H9 (cell line): ENCODE measurements at regions not wholly inside any gene's neighbourhood (a gene's known extent, or its start where the extent isn't known, plus 50 kb on each side); places are given as distances from the start of the nearest gene placed in this dataset.

Experiments used
- DNase-seq: peaks from one replicate; pipeline ENCODE4 v3.0.0-alpha.2; 2017
- H2AFZ ChIP-seq: one replicate; pipeline ENCODE4 v1.6.1; 2013; ENCODE audit warnings: mild to moderate bottlenecking, low read length, control low read depth, moderate library complexity
- H2AK5ac ChIP-seq: 2 replicates; pipeline ENCODE4 v1.6.1; 2013; ENCODE audit warnings: low read length, control low read depth, mixed read lengths; ENCODE audit not compliant: insufficient read length
- H2BK120ac ChIP-seq: one replicate; pipeline ENCODE4 v1.6.1; 2013; ENCODE audit warnings: low read depth, mild to moderate bottlenecking, low read length, control low read depth, inconsistent platforms; ENCODE audit not compliant: poor library complexity, severe bottlenecking
- H2BK12ac ChIP-seq: 2 replicates; pipeline ENCODE4 v1.6.1; 2013; ENCODE audit warnings: low read length, control low read depth, mixed read lengths, low read depth; ENCODE audit not compliant: insufficient read length
- H2BK15ac ChIP-seq: 2 replicates; pipeline ENCODE4 v1.6.1; 2013; ENCODE audit warnings: low read depth, low read length, control low read depth
- H2BK20ac ChIP-seq: one replicate; pipeline ENCODE4 v1.6.1; 2013; ENCODE audit warnings: low read depth, mild to moderate bottlenecking, low read length, control low read depth, inconsistent platforms; ENCODE audit not compliant: poor library complexity, severe bottlenecking
- H2BK5ac ChIP-seq: 2 replicates; pipeline ENCODE4 v1.6.1; 2013; ENCODE audit warnings: low read length, control low read depth, mixed read lengths; ENCODE audit not compliant: insufficient read length
- H3K14ac ChIP-seq: 2 replicates; pipeline ENCODE4 v1.6.1; 2013; ENCODE audit warnings: low read length, control low read depth; ENCODE audit not compliant: insufficient read depth
- H3K18ac ChIP-seq: 2 replicates; pipeline ENCODE4 v1.6.1; 2013; ENCODE audit warnings: low read depth, mild to moderate bottlenecking, mixed read lengths, low read length, control low read depth; ENCODE audit not compliant: insufficient read length
- H3K23ac ChIP-seq: 2 replicates; pipeline ENCODE4 v1.6.1; 2013; ENCODE audit warnings: low read length, control low read depth, mixed read lengths, low read depth; ENCODE audit not compliant: insufficient read length
- H3K23me2 ChIP-seq: 2 replicates; pipeline ENCODE4 v1.6.1; 2013; ENCODE audit warnings: low read depth, mild to moderate bottlenecking, mixed read lengths, low read length, control low read depth; ENCODE audit not compliant: insufficient read length, poor library complexity, severe bottlenecking
- H3K27ac ChIP-seq: 2 replicates; pipeline ENCODE4 v1.5.1; 2013; ENCODE audit warnings: low read length, control low read depth, mixed read lengths, low read depth; ENCODE audit not compliant: insufficient read length
- H3K27me3 ChIP-seq: 2 replicates; pipeline ENCODE4 v1.6.1; 2013; ENCODE audit warnings: low read length, control low read depth, inconsistent platforms; ENCODE audit not compliant: insufficient read depth
- H3K4ac ChIP-seq: 2 replicates; pipeline ENCODE4 v1.6.1; 2013; ENCODE audit warnings: low read depth, mild to moderate bottlenecking, control low read depth, inconsistent platforms, low read length, moderate library complexity
- H3K4me1 ChIP-seq: 2 replicates; pipeline ENCODE4 v1.6.1; 2013; ENCODE audit warnings: low read length, control low read depth, inconsistent platforms; ENCODE audit not compliant: insufficient read depth
- H3K4me2 ChIP-seq: 2 replicates; pipeline ENCODE4 v1.6.1; 2013; ENCODE audit warnings: low read length, control low read depth, mixed read lengths; ENCODE audit not compliant: insufficient read length, insufficient read depth
- H3K56ac ChIP-seq: 2 replicates; pipeline ENCODE4 v1.6.1; 2013; ENCODE audit warnings: low read depth, mild to moderate bottlenecking, mixed read lengths, low read length, control low read depth; ENCODE audit not compliant: insufficient read length
- H3K79me1 ChIP-seq: 2 replicates; pipeline ENCODE4 v1.6.1; 2013; ENCODE audit warnings: low read depth, mild to moderate bottlenecking, moderate library complexity, low read length, control low read depth, inconsistent platforms; ENCODE audit not compliant: insufficient read depth, poor library complexity, severe bottlenecking
- H3K79me2 ChIP-seq: 2 replicates; pipeline ENCODE4 v1.6.1; 2013; ENCODE audit warnings: low read length, control low read depth, inconsistent platforms; ENCODE audit not compliant: insufficient read depth
- H3K9ac ChIP-seq: 2 replicates; pipeline ENCODE4 v1.6.1; 2013; ENCODE audit warnings: low read length, control low read depth, mixed read lengths; ENCODE audit not compliant: insufficient read length; ENCODE audit errors: extremely low read depth
- H3K9me3 ChIP-seq: one replicate; pipeline ENCODE4 v1.6.1; 2013; ENCODE audit warnings: low read depth, low read length, inconsistent platforms; ENCODE audit not compliant: control insufficient read depth
- H3T11ph ChIP-seq: one replicate; pipeline ENCODE4 v1.6.1; 2013; ENCODE audit warnings: mild to moderate bottlenecking, low read length, control low read depth, inconsistent platforms
- H4K20me1 ChIP-seq: one replicate; pipeline ENCODE4 v1.6.1; 2013; ENCODE audit not compliant: control insufficient read depth, insufficient read length, insufficient read depth
- H4K5ac ChIP-seq: 2 replicates; pipeline ENCODE4 v1.6.1; 2013; ENCODE audit warnings: low read depth, mild to moderate bottlenecking, mixed read lengths, low read length, control low read depth; ENCODE audit not compliant: insufficient read length
- H4K8ac ChIP-seq: replicated peaks from 2 replicates; pipeline ENCODE4 v1.6.1; 2013; ENCODE audit warnings: low read length, control low read depth, mixed read lengths, low read depth; ENCODE audit not compliant: insufficient read length
- H4K91ac ChIP-seq: 2 replicates; pipeline ENCODE4 v1.6.1; 2013; ENCODE audit warnings: low read depth, mild to moderate bottlenecking, moderate library complexity, mixed read lengths, low read length, control low read depth; ENCODE audit not compliant: insufficient read length
- H3K27ac Mint-ChIP-seq, 3 experiments: 2 replicates in 2 of 3; 3 replicates in 1 of 3; pipeline ENCODE4 v1.8.0; 2020 to 2021; ENCODE audit warnings: mixed read lengths in 3 of 3, mild to moderate bottlenecking in 1 of 3, moderate library complexity in 1 of 3
- H3K27me3 Mint-ChIP-seq: 2 replicates; pipeline ENCODE4 v1.8.0; 2021; ENCODE audit warnings: low read depth, mild to moderate bottlenecking, moderate library complexity, mixed read lengths
- H3K36me3 Mint-ChIP-seq, 3 experiments: 2 replicates in 2 of 3; 3 replicates in 1 of 3; pipeline ENCODE4 v1.8.0; 2020 to 2021; ENCODE audit warnings: low read depth in 3 of 3, mixed read lengths in 3 of 3; ENCODE audit not compliant: insufficient read depth in 1 of 3
- H3K4me1 Mint-ChIP-seq, 2 experiments: 2 replicates each; pipeline ENCODE4 v1.8.0; 2020; ENCODE audit warnings: mixed read lengths in 2 of 2
- H3K4me3 Mint-ChIP-seq, 2 experiments: 2 replicates in 1 of 2; 3 replicates in 1 of 2; pipeline ENCODE4 v1.8.0; 2020 to 2021; ENCODE audit warnings: mild to moderate bottlenecking in 2 of 2, mixed read lengths in 2 of 2, moderate library complexity in 1 of 2
- H3K9me3 Mint-ChIP-seq, 2 experiments: 2 replicates in 1 of 2; 3 replicates in 1 of 2; pipeline ENCODE4 v1.8.0; 2020; ENCODE audit warnings: mild to moderate bottlenecking in 2 of 2, mixed read lengths in 2 of 2, moderate library complexity in 1 of 2
- CTCF ChIP-seq: fragments of 200-600 bp; sonication (generic); conservative IDR thresholded peaks from 3 replicates; pipeline ENCODE4 v1.8.0; 2021; ENCODE audit warnings: antibody characterized with exemption, mild to moderate bottlenecking
- WGBS: extraction: QIAGEN DNeasy Blood & Tissue Kit; methylation state at CpG from one replicate; pipeline ENCODE4 v1.1.7; 2013; ENCODE audit warnings: missing lambda C conversion rate, low lambda C conversion rate, mixed read lengths; ENCODE audit not compliant: insufficient read length; ENCODE audit errors: extremely low coverage; 5-methylcytosine and 5-hydroxymethylcytosine counted together

GRCh38 chr3:117308353-117308752 is 598.8 kb downstream of the TUSC7 start:
- Mint-ChIP-seq H3K4me1 (no peaks in the 10 kb centered on the region), H3K27me3 (no peaks in the 10 kb centered on the region), H3K4me3 (no peak overlapping the region), H3K27ac (no peak overlapping the region), H3K9me3 (no peaks in the 10 kb centered on the region), H3K36me3 (no peaks in the 10 kb centered on the region)
- no peaks in the 10 kb centered on the region for H3K79me1 ChIP-seq
- no peak overlapping the region for H2AK5ac ChIP-seq
- no peaks in the 10 kb centered on the region for H3K27me3 ChIP-seq
- no peak overlapping the region for H3K4me2 ChIP-seq
- no peak overlapping the region for H2BK20ac ChIP-seq
- H4K91ac ChIP-seq, result no peak overlapping the region
- H3K56ac ChIP-seq, result no peak overlapping the region
- H3K4me1 ChIP-seq, result no peaks in the 10 kb centered on the region
- no peaks in the 10 kb centered on the region for H3K79me2 ChIP-seq
- DNase-seq, result no peak
- TF ChIP-seq CTCF, result no peak
- no peak overlapping the region for H3K14ac ChIP-seq
- no peaks in the 10 kb centered on the region for H3K9me3 ChIP-seq
- H2BK5ac ChIP-seq, result no peak overlapping the region
- no peak overlapping the region for H3K4ac ChIP-seq
- no peak overlapping the region for H2BK12ac ChIP-seq
- H3K18ac ChIP-seq, result no peak overlapping the region
- no peak overlapping the region for H3K27ac ChIP-seq
- H4K8ac ChIP-seq, result no peak overlapping the region
- H4K5ac ChIP-seq, result no peak overlapping the region
- no peaks in the 10 kb centered on the region for H3K23me2 ChIP-seq
- no peak overlapping the region for H3T11ph ChIP-seq
- H3K23ac ChIP-seq, result no peak overlapping the region
- H3K9ac ChIP-seq, result no peak overlapping the region
- no peaks in the 10 kb centered on the region for H4K20me1 ChIP-seq
- H2AFZ ChIP-seq, result no peak overlapping the region
- no peak overlapping the region for H2BK15ac ChIP-seq
- no peak overlapping the region for H2BK120ac ChIP-seq
- 100% methylated on average over 1 of the region's 3 CpGs for WGBS
